A549 (cell line): ENCODE measurements at regions not wholly inside any gene's neighbourhood (a gene's known extent, or its start where the extent isn't known, plus 50 kb on each side); places are given as distances from the start of the nearest gene placed in this dataset.
"Not testable (repeated sequence)": the region's sequence is repeated elsewhere in the genome, so short reads cannot be mapped to it uniquely, and the experiment has no call there.

Source experiments
- CEBPB ChIP-seq, 2 experiments: fragments of >200 bp in 1 of 2; sonication (Bioruptor Twin) in 1 of 2; formaldehyde crosslinking in 1 of 2; IDR thresholded peaks; 2 replicates each; pipeline ENCODE4 v1.6.1; 2012 to 2016
- JUNB ChIP-seq: fragments of >200 bp; sonication (Bioruptor Twin); formaldehyde crosslinking; IDR thresholded peaks from 2 replicates; pipeline ENCODE4 v1.6.1; 2016
- MAFK ChIP-seq: fragments of 450-650 bp; IDR thresholded peaks from 2 replicates; pipeline ENCODE4 v1.6.1; 2014; ENCODE audit not compliant: partially characterized antibody
- MAX ChIP-seq: IDR thresholded peaks from 2 replicates; pipeline ENCODE4 v1.6.1; 2012
- REST ChIP-seq: fragments of 200-600 bp; sonication (generic); IDR thresholded peaks from 2 replicates; pipeline ENCODE4 v1.6.1; 2016; ENCODE audit warnings: antibody characterized with exemption, mild to moderate bottlenecking, moderate library complexity
- TF ChIP-seq, protein P1 (sequence below): fragments of >200 bp; sonication (Bioruptor Twin); formaldehyde crosslinking; IDR thresholded peaks from 3 replicates; pipeline ENCODE4 v1.5.1; 2016
- TF ChIP-seq, protein P2 (sequence below): fragments of 250-450 bp; sonication (Bioruptor Pico); IDR thresholded peaks from 2 replicates; pipeline ENCODE4 v1.5.0; 2021; ENCODE audit warnings: mild to moderate bottlenecking, moderate library complexity, borderline replicate concordance

GRCh38 chr13:99754750-99755149 lies 216.8 kb downstream of the ZIC5 start:
- TF ChIP-seq MAX; JUNB; MAFK; CEBPB (IDR thresholded peaks at IDR 0.05); REST: not testable (repeated sequence)
- TF ChIP-seq, protein P1, sequence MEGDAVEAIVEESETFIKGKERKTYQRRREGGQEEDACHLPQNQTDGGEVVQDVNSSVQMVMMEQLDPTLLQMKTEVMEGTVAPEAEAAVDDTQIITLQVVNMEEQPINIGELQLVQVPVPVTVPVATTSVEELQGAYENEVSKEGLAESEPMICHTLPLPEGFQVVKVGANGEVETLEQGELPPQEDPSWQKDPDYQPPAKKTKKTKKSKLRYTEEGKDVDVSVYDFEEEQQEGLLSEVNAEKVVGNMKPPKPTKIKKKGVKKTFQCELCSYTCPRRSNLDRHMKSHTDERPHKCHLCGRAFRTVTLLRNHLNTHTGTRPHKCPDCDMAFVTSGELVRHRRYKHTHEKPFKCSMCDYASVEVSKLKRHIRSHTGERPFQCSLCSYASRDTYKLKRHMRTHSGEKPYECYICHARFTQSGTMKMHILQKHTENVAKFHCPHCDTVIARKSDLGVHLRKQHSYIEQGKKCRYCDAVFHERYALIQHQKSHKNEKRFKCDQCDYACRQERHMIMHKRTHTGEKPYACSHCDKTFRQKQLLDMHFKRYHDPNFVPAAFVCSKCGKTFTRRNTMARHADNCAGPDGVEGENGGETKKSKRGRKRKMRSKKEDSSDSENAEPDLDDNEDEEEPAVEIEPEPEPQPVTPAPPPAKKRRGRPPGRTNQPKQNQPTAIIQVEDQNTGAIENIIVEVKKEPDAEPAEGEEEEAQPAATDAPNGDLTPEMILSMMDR: not testable (repeated sequence)
- TF ChIP-seq, protein P2, sequence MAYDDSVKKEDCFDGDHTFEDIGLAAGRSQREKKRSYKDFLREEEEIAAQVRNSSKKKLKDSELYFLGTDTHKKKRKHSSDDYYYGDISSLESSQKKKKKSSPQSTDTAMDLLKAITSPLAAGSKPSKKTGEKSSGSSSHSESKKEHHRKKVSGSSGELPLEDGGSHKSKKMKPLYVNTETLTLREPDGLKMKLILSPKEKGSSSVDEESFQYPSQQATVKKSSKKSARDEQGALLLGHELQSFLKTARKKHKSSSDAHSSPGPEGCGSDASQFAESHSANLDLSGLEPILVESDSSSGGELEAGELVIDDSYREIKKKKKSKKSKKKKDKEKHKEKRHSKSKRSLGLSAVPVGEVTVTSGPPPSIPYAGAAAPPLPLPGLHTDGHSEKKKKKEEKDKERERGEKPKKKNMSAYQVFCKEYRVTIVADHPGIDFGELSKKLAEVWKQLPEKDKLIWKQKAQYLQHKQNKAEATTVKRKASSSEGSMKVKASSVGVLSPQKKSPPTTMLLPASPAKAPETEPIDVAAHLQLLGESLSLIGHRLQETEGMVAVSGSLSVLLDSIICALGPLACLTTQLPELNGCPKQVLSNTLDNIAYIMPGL (CRISPR knock-in tag): not testable (repeated sequence)
